ENCODE measurements at regions not wholly inside any gene's neighbourhood (a gene's known extent, or its start where the extent isn't known, plus 50 kb on each side); places are given as distances from the start of the nearest gene placed in this dataset.

GRCh38 chr14:98731701-98732100, 540.3 kb downstream of the BCL11B start:
- no peak for TF ChIP-seq CTCF (IDR thresholded peaks at IDR 0.05)
- no peak for TF ChIP-seq POLR2A (IDR thresholded peaks at IDR 0.05)
